GM19238 (cell line): ENCODE measurements at regions not wholly inside any gene's neighbourhood (a gene's known extent, or its start where the extent isn't known, plus 50 kb on each side); places are given as distances from the start of the nearest gene placed in this dataset.

Experiments
- DNase-seq: peaks from one replicate; pipeline ENCODE4 v3.0.0; 2011; ENCODE audit warnings: low spot score; ENCODE audit not compliant: insufficient read length

GRCh38 chr11:119888119-119888518 lies 159.1 kb upstream of the NECTIN1 start:
- DNase-seq, result no peak

GRCh38 chr11:119886667-119887230 lies 157.7 kb upstream of the NECTIN1 start:
- no peak for DNase-seq

- no peak for DNase-seq
These were observed 157.0 kb upstream of the NECTIN1 start for GRCh38 chr11:119885861-119886567.

GRCh38 chr11:119885067-119885466 lies 156.1 kb upstream of the NECTIN1 start:
- DNase-seq, result no peak

GRCh38 chr11:119882316-119882715 lies 153.3 kb upstream of the NECTIN1 start:
- no peak for DNase-seq

- no peak for DNase-seq
These were observed 151.9 kb upstream of the NECTIN1 start for GRCh38 chr11:119880873-119881272.

GRCh38 chr11:119880143-119880542 lies 151.1 kb upstream of the NECTIN1 start:
- DNase-seq, result no peak

- no peak for DNase-seq
These were observed 150.0 kb upstream of the NECTIN1 start for GRCh38 chr11:119878990-119879389.

GRCh38 chr11:119876841-119877240 lies 147.8 kb upstream of the NECTIN1 start:
- no peak for DNase-seq

- no peak for DNase-seq
These were observed 147.0 kb upstream of the NECTIN1 start for GRCh38 chr11:119875841-119876600.

GRCh38 chr11:119874660-119875238 lies 145.7 kb upstream of the NECTIN1 start:
- no peak for DNase-seq

GRCh38 chr11:119873761-119874421 lies 144.9 kb upstream of the NECTIN1 start:
- DNase-seq, result no peak

- no peak for DNase-seq
These were observed 143.8 kb upstream of the NECTIN1 start for GRCh38 chr11:119872611-119873310.

- DNase-seq, result no peak
These were observed 136.7 kb upstream of the NECTIN1 start for GRCh38 chr11:119865661-119866156.

- no peak for DNase-seq
These were observed 135.8 kb upstream of the NECTIN1 start for GRCh38 chr11:119864836-119865235.

- DNase-seq, result no peak
These were observed 135.0 kb upstream of the NECTIN1 start for GRCh38 chr11:119863851-119864601.

- DNase-seq, result no peak
These were observed 134.2 kb upstream of the NECTIN1 start for GRCh38 chr11:119863236-119863635.

- no peak for DNase-seq
These were observed 132.2 kb upstream of the NECTIN1 start for GRCh38 chr11:119861160-119861559.

GRCh38 chr11:119860561-119861094 lies 131.6 kb upstream of the NECTIN1 start:
- DNase-seq, result no peak

- no peak for DNase-seq
These were observed 130.7 kb upstream of the NECTIN1 start for GRCh38 chr11:119859684-119860083.
